Epidermal melanocyte (primary cell): ENCODE measurements at regions not wholly inside any gene's neighbourhood (a gene's known extent, or its start where the extent isn't known, plus 50 kb on each side); places are given as distances from the start of the nearest gene placed in this dataset.
"Not testable (repeated sequence)": the region's sequence is repeated elsewhere in the genome, so short reads cannot be mapped to it uniquely, and the experiment has no call there.

Experiments
- DNase-seq: peaks from one replicate; pipeline ENCODE4 v3.0.0; 2011; ENCODE audit warnings: low spot score; ENCODE audit not compliant: insufficient read length

GRCh38 chr5:122665051-122665450 is 109.8 kb upstream of the SNX2 start:
- no peak for DNase-seq

- no peak for DNase-seq
Measured at GRCh38 chr5:122668552-122668951, 106.3 kb upstream of the SNX2 start.

GRCh38 chr5:122669709-122670108 is 105.2 kb upstream of the SNX2 start:
- not testable (repeated sequence) for DNase-seq

GRCh38 chr5:122673343-122673742 is 101.5 kb upstream of the SNX2 start:
- no peak for DNase-seq

DNA sequence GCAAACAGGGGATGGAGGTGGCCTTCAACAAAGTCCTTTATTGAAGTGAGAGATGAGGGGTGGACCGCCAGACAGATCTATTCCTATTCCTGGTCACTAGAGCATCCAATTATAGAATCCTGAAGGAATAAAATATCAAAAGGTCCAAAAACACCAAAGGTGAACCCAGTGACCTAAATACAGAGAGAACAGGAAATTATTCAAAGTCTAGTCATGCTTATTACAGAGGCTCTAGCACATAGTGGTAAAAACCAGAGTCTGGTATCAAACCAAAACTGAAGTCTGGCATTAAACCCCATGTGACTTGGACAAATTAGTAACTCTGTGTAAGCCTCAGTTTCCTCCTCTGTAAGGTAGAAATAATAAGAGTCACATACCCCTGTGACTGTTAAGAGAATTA is 100.5 kb upstream of the SNX2 start:
- DNase-seq = no peak

GRCh38 chr5:122680623-122681350 is 94.1 kb upstream of the SNX2 start:
- DNase-seq = no peak

DNA sequence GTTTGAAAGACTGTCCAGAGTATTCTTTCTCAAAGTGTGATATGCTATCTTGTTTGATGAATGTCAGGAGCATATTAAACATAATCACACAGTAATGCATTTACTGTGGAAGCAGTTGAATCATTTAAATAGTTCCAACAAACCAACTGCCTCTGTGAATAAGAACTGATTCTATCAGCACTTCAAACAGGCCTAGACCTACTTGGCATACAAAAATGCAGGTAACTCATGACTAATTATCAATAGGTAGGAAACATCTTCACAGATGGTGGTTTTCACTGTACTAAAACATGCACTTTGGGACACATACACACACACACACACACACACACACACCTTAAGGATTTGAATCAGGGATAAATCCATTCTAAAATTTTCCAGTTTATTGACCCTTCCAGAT is 91.2 kb upstream of the SNX2 start:
- no peak for DNase-seq

GRCh38 chr5:122690266-122690665 is 84.6 kb upstream of the SNX2 start:
- no peak for DNase-seq

- no peak for DNase-seq
Measured at GRCh38 chr5:122691931-122692330, 82.9 kb upstream of the SNX2 start.

DNA sequence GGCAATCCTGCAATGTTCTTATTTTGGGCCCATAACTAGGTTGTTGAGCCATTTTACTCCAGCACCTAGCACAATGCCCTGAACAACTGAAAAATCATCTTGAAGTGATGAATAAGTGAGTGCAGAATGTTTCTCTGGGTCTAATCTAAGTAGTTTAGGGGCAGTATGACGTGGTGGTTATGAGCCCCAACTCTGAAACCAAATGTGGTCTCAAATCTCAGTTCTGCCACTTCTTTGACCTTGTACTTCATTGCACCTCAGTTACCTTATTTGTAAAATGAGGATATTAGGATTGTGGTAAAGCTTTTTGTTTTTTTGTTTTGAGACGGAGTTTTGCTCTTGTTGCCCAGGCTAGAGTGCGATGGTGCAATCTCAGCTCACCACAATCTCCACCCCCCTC is 80.9 kb upstream of the SNX2 start:
- DNase-seq = no peak

DNA sequence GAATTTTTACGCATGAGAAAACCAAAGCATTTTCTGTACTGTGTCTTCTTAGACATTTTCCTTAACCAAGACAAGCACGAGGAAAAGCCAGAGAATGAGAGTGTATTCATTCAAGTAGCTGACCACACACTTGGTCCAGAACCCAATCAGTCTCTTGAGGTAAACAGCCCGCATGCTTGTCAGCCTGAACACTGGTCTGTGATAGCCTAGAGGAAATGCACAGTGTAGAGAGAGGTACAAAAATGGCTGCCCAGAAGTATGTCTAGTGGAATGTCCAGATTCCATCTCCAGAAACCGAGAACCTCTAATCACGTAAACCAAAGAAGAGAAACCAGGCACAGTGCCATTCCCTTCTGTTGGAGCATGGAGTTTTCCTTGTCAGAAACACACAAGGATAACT is 80.0 kb upstream of the SNX2 start:
- DNase-seq = no peak

DNA sequence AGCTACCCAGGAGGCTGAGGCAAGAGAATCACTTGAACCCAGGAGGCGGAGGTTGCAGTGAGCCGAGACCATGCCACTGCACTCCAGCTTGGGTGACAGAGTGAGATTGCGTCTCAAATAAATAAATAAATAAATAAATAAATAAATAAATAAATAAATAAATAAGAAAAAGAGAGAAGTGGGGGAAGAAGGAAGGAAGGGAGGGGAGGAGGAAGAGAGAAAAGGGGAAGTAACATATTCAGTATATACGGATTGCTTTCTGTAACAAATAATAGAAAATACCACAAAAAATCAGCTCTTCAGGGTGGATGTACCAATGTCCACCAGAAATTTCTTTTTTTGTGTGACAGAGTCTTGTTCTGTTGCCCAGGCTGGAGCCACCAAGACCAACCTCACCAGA is 78.1 kb upstream of the SNX2 start:
- DNase-seq = not testable (repeated sequence)

DNA sequence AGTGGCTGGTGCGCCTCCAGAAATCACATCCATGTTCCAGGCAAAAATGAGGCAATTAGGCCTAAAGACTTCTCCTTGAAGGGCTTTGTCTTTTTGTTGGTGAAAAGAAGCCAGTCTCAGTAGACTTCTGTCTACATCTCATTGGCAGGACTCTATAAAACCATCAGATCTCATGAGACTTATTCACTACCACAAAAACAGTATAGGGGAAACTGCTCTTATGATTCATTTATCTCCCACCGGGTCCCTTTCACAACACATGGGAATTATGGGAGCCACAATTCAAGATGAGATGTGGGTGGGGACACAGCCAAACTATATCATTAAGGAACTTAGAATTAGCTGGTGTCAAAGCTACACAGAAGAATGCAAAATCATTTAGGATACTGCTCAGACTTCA is 77.7 kb upstream of the SNX2 start:
- no peak for DNase-seq

GRCh38 chr5:122699201-122699600 is 75.7 kb upstream of the SNX2 start:
- DNase-seq = no peak

GRCh38 chr5:122701640-122702523 is 73.0 kb upstream of the SNX2 start:
- DNase-seq = no peak

DNA sequence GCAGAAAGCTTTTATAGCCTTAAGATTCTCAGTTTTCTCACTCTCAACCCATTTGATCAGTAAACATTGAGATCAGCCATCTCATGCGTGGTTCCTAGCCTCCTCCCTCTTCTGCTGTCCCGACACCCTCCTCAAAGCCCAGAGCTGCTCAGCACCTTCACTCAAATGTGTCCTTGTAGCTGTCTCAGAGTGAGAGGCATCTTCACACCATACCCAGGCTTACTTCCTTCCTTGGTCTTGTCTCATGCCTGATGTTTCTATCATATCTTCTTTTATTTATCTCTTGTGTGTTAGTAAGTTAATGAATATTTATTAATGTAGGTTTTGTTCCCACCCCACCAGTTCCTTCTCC is 72.4 kb upstream of the SNX2 start:
- no peak for DNase-seq

GRCh38 chr5:122703203-122703602 is 71.7 kb upstream of the SNX2 start:
- no peak for DNase-seq

- DNase-seq = no peak
Measured at GRCh38 chr5:122704247-122705036, 70.4 kb upstream of the SNX2 start.

- DNase-seq = no peak
Measured at GRCh38 chr5:122705851-122706250, 69.0 kb upstream of the SNX2 start.

- no peak for DNase-seq
Measured at GRCh38 chr5:122707796-122708195, 67.1 kb upstream of the SNX2 start.

DNA sequence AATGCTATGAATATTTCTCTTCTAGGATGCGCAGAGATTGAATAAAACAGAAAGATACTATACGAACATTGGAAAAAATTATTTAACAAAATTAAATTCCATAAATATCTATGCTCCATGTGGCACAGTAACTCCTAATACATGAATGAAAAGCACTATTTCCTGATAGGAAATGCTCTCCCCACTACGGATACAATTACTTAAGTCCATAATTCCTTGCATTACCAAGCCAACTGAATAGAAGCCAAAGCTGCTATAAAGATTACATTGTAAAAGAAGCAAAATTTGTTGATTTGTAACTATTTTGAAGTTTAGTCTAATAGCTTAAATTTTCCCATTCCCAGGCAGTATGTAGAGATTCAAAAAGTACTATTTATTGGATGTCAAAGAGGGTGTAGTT is 61.8 kb upstream of the SNX2 start:
- DNase-seq = no peak

GRCh38 chr5:122715095-122715494 is 59.8 kb upstream of the SNX2 start:
- no peak for DNase-seq
